Activated T-cell treated with anti-CD3 and anti-CD28 coated beads, Interleukin-2, amount 50 U/mL, for 72 hours (primary cell): ENCODE measurements at regions not wholly inside any gene's neighbourhood (a gene's known extent, or its start where the extent isn't known, plus 50 kb on each side); places are given as distances from the start of the nearest gene placed in this dataset.
"Not testable (repeated sequence)": the region's sequence is repeated elsewhere in the genome, so short reads cannot be mapped to it uniquely, and the experiment has no call there.

Experiments
- ATAC-seq, 2 donors: fragments of 150-1000 bp; cut with Tn5 transposase; replicated peaks in 1 of 2; 2 replicates each; pipeline ENCODE4 v1.10.0; 2021; ENCODE audit warnings: moderate library complexity in 2 of 2, mild to moderate bottlenecking in 1 of 2
- DNase-seq, 2 donors: peaks; one replicate each; pipeline ENCODE4 v3.0.0; 2021 to 2022; ENCODE audit warnings: mixed read lengths in 1 of 2
- H3K27ac Mint-ChIP-seq: one replicate; pipeline ENCODE4 v1.8.0; 2022; ENCODE audit warnings: mild to moderate bottlenecking, moderate library complexity, mixed read lengths
- H3K27me3 Mint-ChIP-seq: one replicate; pipeline ENCODE4 v1.8.0; 2022; ENCODE audit warnings: low read depth, mixed read lengths
- H3K36me3 Mint-ChIP-seq, 2 donors: one replicate each; pipeline ENCODE4 v1.8.0; 2022; ENCODE audit warnings: mixed read lengths in 2 of 2, mild to moderate bottlenecking in 1 of 2; ENCODE audit not compliant: insufficient read depth in 2 of 2
- H3K4me1 Mint-ChIP-seq: one replicate; pipeline ENCODE4 v1.8.0; 2022; ENCODE audit warnings: low read depth, mixed read lengths
- H3K4me3 Mint-ChIP-seq, 2 donors: one replicate each; pipeline ENCODE4 v1.8.0; 2022; ENCODE audit warnings: mild to moderate bottlenecking in 2 of 2, mixed read lengths in 2 of 2, moderate library complexity in 2 of 2
- H3K9me3 Mint-ChIP-seq, 2 donors: one replicate each; pipeline ENCODE4 v1.8.0; 2022; ENCODE audit warnings: mixed read lengths in 2 of 2

- ATAC-seq = no peak
These were observed 185.5 kb upstream of the NLRP1 start for GRCh38 chr17:5769593-5770354.

GRCh38 chr17:5770441-5771270 lies 186.3 kb upstream of the NLRP1 start:
- Mint-ChIP-seq H3K4me1 (no peaks in the 10 kb centered on the region), H3K36me3 (no peaks in the 10 kb centered on the region), H3K27me3 (peaks cover 46% of the 10 kb centered on the region), H3K4me3 (no peak overlapping the region), H3K9me3 (no peaks in the 10 kb centered on the region), H3K27ac (no peak overlapping the region)
- ATAC-seq (no peak), DNase-seq (no peak)

More at GRCh38 chr17:5769593-5770354, 185.5 kb upstream of the NLRP1 start:
- Mint-ChIP-seq H3K9me3 (no peaks in the 10 kb centered on the region), H3K4me1 (no peaks in the 10 kb centered on the region), H3K27ac (no peak overlapping the region), H3K4me3 (no peak overlapping the region), H3K27me3 (peaks cover 37% of the 10 kb centered on the region), H3K36me3 (no peaks in the 10 kb centered on the region)
- no peak for DNase-seq

- not testable (repeated sequence) for H3K4me3 Mint-ChIP-seq, H3K9me3 Mint-ChIP-seq, H3K4me1 Mint-ChIP-seq, ATAC-seq, H3K27ac Mint-ChIP-seq, H3K36me3 Mint-ChIP-seq, DNase-seq
- peaks cover 46% of the 10 kb centered on the region for H3K27me3 Mint-ChIP-seq
These were observed 186.9 kb upstream of the NLRP1 start for GRCh38 chr17:5771271-5771577.

GRCh38 chr17:5772017-5772416 lies 187.7 kb upstream of the NLRP1 start:
- H3K27me3 Mint-ChIP-seq = peaks cover 43% of the 10 kb centered on the region
- not testable (repeated sequence) for H3K4me3 Mint-ChIP-seq, H3K36me3 Mint-ChIP-seq, H3K9me3 Mint-ChIP-seq, H3K4me1 Mint-ChIP-seq, ATAC-seq, H3K27ac Mint-ChIP-seq, DNase-seq

- Mint-ChIP-seq H3K36me3 (no peaks in the 10 kb centered on the region), H3K9me3 (no peaks in the 10 kb centered on the region), H3K4me3 (no peak overlapping the region), H3K27me3 (peaks cover 48% of the 10 kb centered on the region), H3K27ac (no peak overlapping the region), H3K4me1 (peaks cover 8% of the 10 kb centered on the region)
- DNase-seq (no peak), ATAC-seq (no peak)
These were observed 188.4 kb upstream of the NLRP1 start for GRCh38 chr17:5772720-5773119.

GRCh38 chr17:5773816-5774360 lies 189.6 kb upstream of the NLRP1 start:
- Mint-ChIP-seq H3K36me3 (no peaks in the 10 kb centered on the region), H3K27ac (no peak overlapping the region), H3K4me1 (peaks cover 8% of the 10 kb centered on the region), H3K9me3 (no peaks in the 10 kb centered on the region), H3K4me3 (no peak overlapping the region), H3K27me3 (peaks cover 43% of the 10 kb centered on the region)
- no peak for DNase-seq
- ATAC-seq = no peak

GRCh38 chr17:5775098-5775497 lies 190.8 kb upstream of the NLRP1 start:
- Mint-ChIP-seq H3K9me3 (no peaks in the 10 kb centered on the region), H3K36me3 (no peaks in the 10 kb centered on the region), H3K27ac (no peak overlapping the region), H3K27me3 (peaks cover 49% of the 10 kb centered on the region), H3K4me3 (no peak overlapping the region), H3K4me1 (peaks cover 8% of the 10 kb centered on the region)
- no peak for DNase-seq
- ATAC-seq = no peak

GRCh38 chr17:5780476-5780875 lies 196.2 kb upstream of the NLRP1 start:
- no peaks in the 10 kb centered on the region for H3K36me3 Mint-ChIP-seq
- ATAC-seq = no peak
- peaks cover 43% of the 10 kb centered on the region for H3K27me3 Mint-ChIP-seq
- peaks cover 8% of the 10 kb centered on the region for H3K4me1 Mint-ChIP-seq
- H3K9me3 Mint-ChIP-seq = peaks cover 0 to 5% of the 10 kb centered on the region in 2 donors
- H3K4me3 Mint-ChIP-seq = no peak overlapping the region
- DNase-seq = no peak
- no peak overlapping the region for H3K27ac Mint-ChIP-seq

- peaks cover 43% of the 10 kb centered on the region for H3K27me3 Mint-ChIP-seq
- H3K27ac Mint-ChIP-seq = no peak overlapping the region
- ATAC-seq = no peak
- H3K4me3 Mint-ChIP-seq = no peak overlapping the region
- H3K36me3 Mint-ChIP-seq = no peaks in the 10 kb centered on the region
- H3K4me1 Mint-ChIP-seq = peaks cover 1% of the 10 kb centered on the region
- DNase-seq = no peak
- peaks cover 0 to 5% of the 10 kb centered on the region in 2 donors for H3K9me3 Mint-ChIP-seq
These were observed 197.1 kb upstream of the NLRP1 start for GRCh38 chr17:5781236-5781927.

- no peak overlapping the region for H3K27ac Mint-ChIP-seq
- no peaks in the 10 kb centered on the region for H3K36me3 Mint-ChIP-seq
These were observed 199.0 kb upstream of the NLRP1 start for GRCh38 chr17:5783269-5783668.

GRCh38 chr17:5783851-5784250 lies 199.5 kb upstream of the NLRP1 start:
- Mint-ChIP-seq H3K27ac (no peak overlapping the region), H3K4me3 (no peak overlapping the region), H3K4me1 (no peaks in the 10 kb centered on the region), H3K36me3 (no peaks in the 10 kb centered on the region), H3K27me3 (peaks cover 36% of the 10 kb centered on the region), H3K9me3 (peaks cover 0 to 5% of the 10 kb centered on the region in 2 donors)
- no peak for DNase-seq
- ATAC-seq = no peak

More at GRCh38 chr17:5783269-5783668, 199.0 kb upstream of the NLRP1 start:
- Mint-ChIP-seq H3K4me3 (no peak overlapping the region), H3K4me1 (no peaks in the 10 kb centered on the region), H3K27me3 (peaks cover 37% of the 10 kb centered on the region), H3K9me3 (peaks cover 0 to 5% of the 10 kb centered on the region in 2 donors)
- ATAC-seq (no peak), DNase-seq (no peak)

- Mint-ChIP-seq H3K4me3 (no peak overlapping the region), H3K27ac (no peak overlapping the region), H3K9me3 (peaks cover 0 to 5% of the 10 kb centered on the region in 2 donors), H3K27me3 (peaks cover 35% of the 10 kb centered on the region), H3K36me3 (no peaks in the 10 kb centered on the region), H3K4me1 (no peaks in the 10 kb centered on the region)
- ATAC-seq (no peak), DNase-seq (no peak)
These were observed 200.5 kb upstream of the NLRP1 start for GRCh38 chr17:5784791-5785190.

- peaks cover 38% of the 10 kb centered on the region for H3K27me3 Mint-ChIP-seq
- DNase-seq (no peak), ATAC-seq (no peak)
- H3K4me3 Mint-ChIP-seq = no peak overlapping the region
- peaks cover 0 to 5% of the 10 kb centered on the region in 2 donors for H3K9me3 Mint-ChIP-seq
- H3K36me3 Mint-ChIP-seq = no peaks in the 10 kb centered on the region
- H3K4me1 Mint-ChIP-seq = no peaks in the 10 kb centered on the region
- no peak overlapping the region for H3K27ac Mint-ChIP-seq
These were observed 201.0 kb upstream of the NLRP1 start for GRCh38 chr17:5785338-5785737.
